Astrocyte (in vitro differentiated cells and primary cell): ENCODE measurements at regions not wholly inside any gene's neighbourhood (a gene's known extent, or its start where the extent isn't known, plus 50 kb on each side); places are given as distances from the start of the nearest gene placed in this dataset.

Experiments used
- DNase-seq: peaks from one replicate; pipeline ENCODE4 v3.0.0-alpha.2; 2010; ENCODE audit warnings: low read depth
- FAIRE-seq: peaks from 2 replicates; lab custom pipeline; 2011; peaks lifted over from hg19 to GRCh38; lab: Jason Lieb, UNC
- H2AFZ ChIP-seq: 2 replicates; pipeline ENCODE4 v1.6.0; 2012; ENCODE audit warnings: low read depth, low read length, inconsistent platforms
- H3K27ac ChIP-seq: 2 replicates; pipeline ENCODE4 v1.5.1; 2011; ENCODE audit warnings: low read depth, low read length, inconsistent platforms
- H3K27me3 ChIP-seq: 2 replicates; pipeline ENCODE4 v1.6.0; 2011; ENCODE audit warnings: low read length, inconsistent platforms; ENCODE audit not compliant: insufficient read depth
- H3K36me3 ChIP-seq: 2 replicates; pipeline ENCODE4 v1.5.1; 2011; ENCODE audit warnings: low read length, inconsistent platforms; ENCODE audit not compliant: insufficient read depth
- H3K4me1 ChIP-seq: 2 replicates; pipeline ENCODE4 v1.5.1; 2011; ENCODE audit warnings: low read length, inconsistent platforms; ENCODE audit not compliant: insufficient read depth
- H3K4me2 ChIP-seq: 2 replicates; pipeline ENCODE4 v1.6.0; 2012; ENCODE audit warnings: low read length, inconsistent platforms
- H3K4me3 ChIP-seq: 2 replicates; pipeline ENCODE4 v1.5.1; 2011; ENCODE audit warnings: low read depth, mild to moderate bottlenecking, low read length, inconsistent platforms; ENCODE audit not compliant: insufficient read depth
- H3K79me2 ChIP-seq: 2 replicates; pipeline ENCODE4 v1.6.0; 2012; ENCODE audit warnings: mild to moderate bottlenecking, low read length, inconsistent platforms; ENCODE audit not compliant: insufficient read depth
- H3K9ac ChIP-seq: 2 replicates; pipeline ENCODE4 v1.6.0; 2012; ENCODE audit warnings: mild to moderate bottlenecking, low read length, inconsistent platforms
- H3K9me3 ChIP-seq: 2 replicates; pipeline ENCODE4 v1.5.1; 2012; ENCODE audit warnings: low read depth, mild to moderate bottlenecking, low read length, inconsistent platforms; ENCODE audit not compliant: insufficient read depth
- H4K20me1 ChIP-seq: 2 replicates; pipeline ENCODE4 v1.6.0; 2012; ENCODE audit warnings: low read length, inconsistent platforms; ENCODE audit not compliant: insufficient read depth
- H3K27ac Mint-ChIP-seq: one replicate; pipeline ENCODE4 v1.8.0; 2021; ENCODE audit warnings: mild to moderate bottlenecking, mixed read lengths; ENCODE audit not compliant: unreplicated experiment
- H3K27me3 Mint-ChIP-seq: one replicate; pipeline ENCODE4 v1.8.0; 2021; ENCODE audit warnings: low read depth, mixed read lengths; ENCODE audit not compliant: unreplicated experiment
- H3K36me3 Mint-ChIP-seq: one replicate; pipeline ENCODE4 v1.8.0; 2021; ENCODE audit warnings: low read depth, mixed read lengths; ENCODE audit not compliant: unreplicated experiment
- H3K4me1 Mint-ChIP-seq: one replicate; pipeline ENCODE4 v1.8.0; 2021; ENCODE audit warnings: low read depth, mixed read lengths; ENCODE audit not compliant: unreplicated experiment
- H3K4me3 Mint-ChIP-seq: one replicate; pipeline ENCODE4 v1.8.0; 2021; ENCODE audit warnings: mild to moderate bottlenecking, moderate library complexity, mixed read lengths; ENCODE audit not compliant: unreplicated experiment
- H3K9me3 Mint-ChIP-seq: one replicate; pipeline ENCODE4 v1.8.0; 2021; ENCODE audit warnings: mild to moderate bottlenecking, mixed read lengths; ENCODE audit not compliant: unreplicated experiment
- CTCF ChIP-seq: IDR thresholded peaks from 2 replicates; pipeline ENCODE4 v1.5.1; 2011; ENCODE audit warnings: low read depth, mild to moderate bottlenecking, inconsistent platforms, low read length, moderate library complexity; ENCODE audit not compliant: insufficient read depth
- EZH2 ChIP-seq: IDR thresholded peaks from 2 replicates; pipeline ENCODE4 v1.6.1; 2012; ENCODE audit warnings: mild to moderate bottlenecking, low read length, inconsistent platforms; ENCODE audit not compliant: insufficient read depth

GRCh38 chr12:130246560-130246959 is 84.3 kb downstream of the FZD10 start:
- Mint-ChIP-seq H3K9me3 (peaks cover 16% of the 10 kb centered on the region), H3K27me3 (no peaks in the 10 kb centered on the region), H3K27ac (no peak overlapping the region), H3K4me3 (no peak overlapping the region), H3K36me3 (no peaks in the 10 kb centered on the region), H3K4me1 (no peaks in the 10 kb centered on the region)
- no peaks in the 10 kb centered on the region for H3K27me3 ChIP-seq
- H3K9ac ChIP-seq: no peak overlapping the region
- no peak overlapping the region for H2AFZ ChIP-seq
- no peak for TF ChIP-seq CTCF
- no peak for TF ChIP-seq EZH2
- no peak overlapping the region for H3K4me2 ChIP-seq
- no peak overlapping the region for H3K4me3 ChIP-seq
- H3K79me2 ChIP-seq: no peaks in the 10 kb centered on the region
- FAIRE-seq (no peak), DNase-seq (no peak)
- no peaks in the 10 kb centered on the region for H3K36me3 ChIP-seq
- peaks cover 8% of the 10 kb centered on the region for H3K9me3 ChIP-seq
- H3K4me1 ChIP-seq: no peaks in the 10 kb centered on the region
- no peaks in the 10 kb centered on the region for H4K20me1 ChIP-seq
- no peak overlapping the region for H3K27ac ChIP-seq

GRCh38 chr12:130247634-130248237 is 85.5 kb downstream of the FZD10 start:
- Mint-ChIP-seq H3K4me3 (no peak overlapping the region), H3K9me3 (peaks cover 12% of the 10 kb centered on the region), H3K36me3 (no peaks in the 10 kb centered on the region), H3K27me3 (no peaks in the 10 kb centered on the region), H3K4me1 (no peaks in the 10 kb centered on the region), H3K27ac (no peak overlapping the region)
- FAIRE-seq (no peak), DNase-seq (no peak)
- H3K27me3 ChIP-seq: no peaks in the 10 kb centered on the region
- H3K4me3 ChIP-seq: no peak overlapping the region
- H3K27ac ChIP-seq: no peak overlapping the region
- no peaks in the 10 kb centered on the region for H3K4me1 ChIP-seq
- TF ChIP-seq EZH2: no peak
- no peak for TF ChIP-seq CTCF
- peaks cover 5% of the 10 kb centered on the region for H3K9me3 ChIP-seq
- no peaks in the 10 kb centered on the region for H4K20me1 ChIP-seq
- no peaks in the 10 kb centered on the region for H3K79me2 ChIP-seq
- H3K36me3 ChIP-seq: no peaks in the 10 kb centered on the region
- H3K9ac ChIP-seq: no peak overlapping the region
- H2AFZ ChIP-seq: no peak overlapping the region
- no peak overlapping the region for H3K4me2 ChIP-seq

GRCh38 chr12:130249376-130249775 is 87.1 kb downstream of the FZD10 start:
- Mint-ChIP-seq H3K27ac (no peak overlapping the region), H3K4me3 (no peak overlapping the region), H3K36me3 (no peaks in the 10 kb centered on the region), H3K4me1 (no peaks in the 10 kb centered on the region), H3K9me3 (peaks cover 15% of the 10 kb centered on the region), H3K27me3 (no peaks in the 10 kb centered on the region)
- no peak overlapping the region for H3K27ac ChIP-seq
- no peaks in the 10 kb centered on the region for H4K20me1 ChIP-seq
- FAIRE-seq: no peak
- peaks cover 5% of the 10 kb centered on the region for H3K9me3 ChIP-seq
- H3K4me1 ChIP-seq: no peaks in the 10 kb centered on the region
- DNase-seq: no peak
- no peak overlapping the region for H3K4me3 ChIP-seq
- H3K4me2 ChIP-seq: no peak overlapping the region
- no peaks in the 10 kb centered on the region for H3K36me3 ChIP-seq
- no peaks in the 10 kb centered on the region for H3K79me2 ChIP-seq
- H2AFZ ChIP-seq: no peak overlapping the region
- TF ChIP-seq CTCF: no peak
- TF ChIP-seq EZH2: no peak
- H3K9ac ChIP-seq: no peak overlapping the region
- no peaks in the 10 kb centered on the region for H3K27me3 ChIP-seq
